GM19452 (cell line): ENCODE measurements at regions not wholly inside any gene's neighbourhood (a gene's known extent, or its start where the extent isn't known, plus 50 kb on each side); places are given as distances from the start of the nearest gene placed in this dataset.
"Not testable (repeated sequence)": the region's sequence is repeated elsewhere in the genome, so short reads cannot be mapped to it uniquely, and the experiment has no call there.

Source experiments
- ATAC-seq: cut with Tn5 transposase; IDR thresholded peaks from one replicate; pipeline ENCODE4 v1.9.1; 2021; ENCODE audit not compliant: unreplicated experiment

- ATAC-seq: no peak
These were observed 687.0 kb upstream of the ZNF608 start for GRCh38 chr5:125433457-125433856.

- no peak for ATAC-seq
These were observed 692.8 kb upstream of the ZNF608 start for GRCh38 chr5:125439243-125439642.

- ATAC-seq: no peak
These were observed 694.5 kb upstream of the ZNF608 start for GRCh38 chr5:125440905-125441304.

- no peak for ATAC-seq
These were observed 700.5 kb upstream of the ZNF608 start for GRCh38 chr5:125446986-125447385.

- no peak for ATAC-seq
These were observed 704.3 kb upstream of the ZNF608 start for GRCh38 chr5:125450771-125451170.

GRCh38 chr5:125451622-125452021 lies 705.2 kb upstream of the ZNF608 start:
- ATAC-seq: no peak

- no peak for ATAC-seq
These were observed 706.6 kb upstream of the ZNF608 start for GRCh38 chr5:125452991-125453390.

GRCh38 chr5:125455041-125455440 lies 708.6 kb upstream of the ZNF608 start:
- no peak for ATAC-seq

GRCh38 chr5:125456005-125456404 lies 709.6 kb upstream of the ZNF608 start:
- not testable (repeated sequence) for ATAC-seq

GRCh38 chr5:125457617-125458016 lies 711.2 kb upstream of the ZNF608 start:
- no peak for ATAC-seq

- ATAC-seq: not testable (repeated sequence)
These were observed 712.5 kb upstream of the ZNF608 start for GRCh38 chr5:125458949-125459348.

GRCh38 chr5:125461641-125462072 lies 715.2 kb upstream of the ZNF608 start:
- no peak for ATAC-seq

- ATAC-seq: no peak
These were observed 717.1 kb upstream of the ZNF608 start for GRCh38 chr5:125463466-125464092.

GRCh38 chr5:125464847-125465432 lies 718.5 kb upstream of the ZNF608 start:
- ATAC-seq: no peak

GRCh38 chr5:125465703-125466102 lies 719.3 kb upstream of the ZNF608 start:
- ATAC-seq: no peak

- no peak for ATAC-seq
These were observed 720.8 kb upstream of the ZNF608 start for GRCh38 chr5:125467222-125467621.

- ATAC-seq: no peak
These were observed 724.0 kb upstream of the ZNF608 start for GRCh38 chr5:125470280-125470902.

GRCh38 chr5:125476901-125477585 lies 730.6 kb upstream of the ZNF608 start:
- ATAC-seq: no peak

- no peak for ATAC-seq
These were observed 731.1 kb upstream of the ZNF608 start for GRCh38 chr5:125477586-125477975.

GRCh38 chr5:125478599-125478998 lies 732.2 kb upstream of the ZNF608 start:
- ATAC-seq: no peak

GRCh38 chr5:125480911-125481310 lies 734.5 kb upstream of the ZNF608 start:
- no peak for ATAC-seq
